DND-41 (cell line): ENCODE measurements at regions not wholly inside any gene's neighbourhood (a gene's known extent, or its start where the extent isn't known, plus 50 kb on each side); places are given as distances from the start of the nearest gene placed in this dataset.

ENCODE experiments used
- CTCF ChIP-seq: IDR thresholded peaks from 2 replicates; pipeline ENCODE4 v1.5.1; 2012; ENCODE audit warnings: borderline replicate concordance, low read length, moderate library complexity, mild to moderate bottlenecking; ENCODE audit not compliant: poor library complexity, severe bottlenecking; ENCODE audit errors: extremely low read depth
- EZH2 ChIP-seq: IDR thresholded peaks from 3 replicates; pipeline ENCODE4 v1.6.1; 2012; ENCODE audit warnings: borderline replicate concordance, low read depth, mild to moderate bottlenecking, moderate library complexity, low read length, inconsistent platforms; ENCODE audit not compliant: severe bottlenecking

- TF ChIP-seq CTCF (no peak), EZH2 (no peak)
These were observed 383.2 kb upstream of the CCL2 start for GRCh38 chr17:33871720-33872540.
